Naive thymus-derived CD8-positive, alpha-beta T cell (primary cell): ENCODE measurements at regions not wholly inside any gene's neighbourhood (a gene's known extent, or its start where the extent isn't known, plus 50 kb on each side); places are given as distances from the start of the nearest gene placed in this dataset.

Source experiments
- ATAC-seq, 2 donors: fragments of 150-1000 bp; cut with Tn5 transposase in 1 of 2; sonication (Bioruptor Pico), chemical (Tn5 transposase) in 1 of 2; 1 replicate in 1 of 2; 2 replicates in 1 of 2; pipeline ENCODE4 v1.10.0; 2021; ENCODE audit warnings: mild to moderate bottlenecking in 2 of 2, moderate library complexity in 2 of 2
- POLR2A ChIA-PET: fragments of 350-600 bp; sonication (Branson Sonifier 250); formaldehyde crosslinking; loops from one replicate; lab custom pipeline; 2021; ENCODE audit warnings: antibody characterized with exemption; lab: Charles Lee
- DNase-seq, 10 donors: peaks; one replicate each; pipeline versions ENCODE4 v3.0.0 to v3.0.0-alpha.2; 2020 to 2022
- H3K27ac Mint-ChIP-seq, 10 donors: one replicate each; pipeline ENCODE4 v1.8.0; 2020 to 2022; ENCODE audit warnings: mild to moderate bottlenecking in 10 of 10, mixed read lengths in 10 of 10, moderate library complexity in 4 of 10, inconsistent platforms in 1 of 10
- H3K27me3 Mint-ChIP-seq, 5 donors: one replicate each; pipeline ENCODE4 v1.8.0; 2021 to 2022; ENCODE audit warnings: mixed read lengths in 5 of 5
- H3K36me3 Mint-ChIP-seq, 3 donors: one replicate each; pipeline ENCODE4 v1.8.0; 2020 to 2022; ENCODE audit warnings: mixed read lengths in 3 of 3, mild to moderate bottlenecking in 2 of 3, inconsistent platforms in 1 of 3
- H3K4me1 Mint-ChIP-seq, 4 donors: one replicate each; pipeline ENCODE4 v1.8.0; 2021 to 2022; ENCODE audit warnings: mixed read lengths in 4 of 4
- H3K4me3 Mint-ChIP-seq, 10 donors: one replicate each; pipeline ENCODE4 v1.8.0; 2020 to 2022; ENCODE audit warnings: mild to moderate bottlenecking in 10 of 10, mixed read lengths in 10 of 10, moderate library complexity in 6 of 10, inconsistent platforms in 1 of 10
- H3K9me3 Mint-ChIP-seq, 9 donors: one replicate each; pipeline ENCODE4 v1.8.0; 2020 to 2022; ENCODE audit warnings: mixed read lengths in 9 of 9, mild to moderate bottlenecking in 3 of 9, inconsistent platforms in 1 of 9, moderate library complexity in 1 of 9

- Mint-ChIP-seq H3K9me3 (peaks cover 0 to 21% (median 8%) of the 10 kb centered on the region in 9 donors), H3K36me3 (peaks cover 0 to 8% (median 0%) of the 10 kb centered on the region in 3 donors)
- POLR2A ChIA-PET: no interaction called here
Observed at GRCh38 chr10:44716470-44717015, 194.6 kb upstream of the TMEM72 start.

GRCh38 chr10:44723082-44723481, 188.1 kb upstream of the TMEM72 start:
- H3K27me3 Mint-ChIP-seq: peaks cover 0 to 8% (median 6%) of the 10 kb centered on the region in 5 donors
- peak overlapping the region in 1 of 10 donors; percentile 46 for H3K4me3 Mint-ChIP-seq
- peaks cover 0 to 14% (median 10%) of the 10 kb centered on the region in 9 donors for H3K9me3 Mint-ChIP-seq
- H3K27ac Mint-ChIP-seq: no peak overlapping the region
- peaks cover 0 to 8% (median 0%) of the 10 kb centered on the region in 3 donors for H3K36me3 Mint-ChIP-seq
- H3K4me1 Mint-ChIP-seq: peaks cover 0 to 27% (median 0%) of the 10 kb centered on the region in 4 donors
- no peak for DNase-seq
- POLR2A ChIA-PET: no interaction called here
- no peak for ATAC-seq

More at GRCh38 chr10:44716470-44717015, 194.6 kb upstream of the TMEM72 start:
- peaks cover 1 to 9% (median 7%) of the 10 kb centered on the region in 5 donors for H3K27me3 Mint-ChIP-seq
- no peak for DNase-seq
- H3K27ac Mint-ChIP-seq: no peak overlapping the region
- H3K4me3 Mint-ChIP-seq: no peak overlapping the region
- no peaks in the 10 kb centered on the region for H3K4me1 Mint-ChIP-seq
- no peak for ATAC-seq

GRCh38 chr10:44723619-44724325, 187.4 kb upstream of the TMEM72 start:
- no peak overlapping the region for H3K4me3 Mint-ChIP-seq
- H3K9me3 Mint-ChIP-seq: peaks cover 0 to 12% (median 7%) of the 10 kb centered on the region in 9 donors
- H3K4me1 Mint-ChIP-seq: peaks cover 0 to 27% (median 0%) of the 10 kb centered on the region in 4 donors
- H3K36me3 Mint-ChIP-seq: peaks cover 0 to 4% (median 0%) of the 10 kb centered on the region in 3 donors
- H3K27me3 Mint-ChIP-seq: peaks cover 0 to 8% (median 6%) of the 10 kb centered on the region in 5 donors
- no peak overlapping the region for H3K27ac Mint-ChIP-seq
- POLR2A ChIA-PET: no interaction called here
- DNase-seq (no peak), ATAC-seq (no peak)

GRCh38 chr10:44724415-44725174, 186.5 kb upstream of the TMEM72 start:
- Mint-ChIP-seq H3K36me3 (no peaks in the 10 kb centered on the region), H3K9me3 (peaks cover 0 to 12% (median 6%) of the 10 kb centered on the region in 9 donors), H3K4me1 (peaks cover 0 to 27% (median 0%) of the 10 kb centered on the region in 4 donors), H3K27me3 (peaks cover 0 to 8% (median 4%) of the 10 kb centered on the region in 5 donors), H3K27ac (no peak overlapping the region), H3K4me3 (no peak overlapping the region)
- DNase-seq (no peak), ATAC-seq (no peak)
- POLR2A ChIA-PET: no interaction called here

GRCh38 chr10:44725404-44725803, 185.7 kb upstream of the TMEM72 start:
- Mint-ChIP-seq H3K27me3 (peaks cover 0 to 8% (median 4%) of the 10 kb centered on the region in 5 donors), H3K9me3 (peaks cover 2 to 20% (median 9%) of the 10 kb centered on the region in 9 donors), H3K4me1 (peaks cover 0 to 27% (median 0%) of the 10 kb centered on the region in 4 donors), H3K36me3 (peaks cover 0 to 3% (median 0%) of the 10 kb centered on the region in 3 donors), H3K4me3 (no peak overlapping the region), H3K27ac (no peak overlapping the region)
- ATAC-seq: no peak
- POLR2A ChIA-PET: no interaction called here
- DNase-seq: no peak

GRCh38 chr10:44731283-44731682, 179.9 kb upstream of the TMEM72 start:
- no peak overlapping the region for H3K27ac Mint-ChIP-seq
- peaks cover 0 to 6% (median 0%) of the 10 kb centered on the region in 3 donors for H3K36me3 Mint-ChIP-seq
- POLR2A ChIA-PET: no interaction called here
- H3K4me1 Mint-ChIP-seq: no peaks in the 10 kb centered on the region
- ATAC-seq (no peak), DNase-seq (no peak)
- H3K9me3 Mint-ChIP-seq: peaks cover 5 to 27% (median 11%) of the 10 kb centered on the region in 9 donors
- H3K4me3 Mint-ChIP-seq: no peak overlapping the region
- peaks cover 6 to 23% (median 12%) of the 10 kb centered on the region in 5 donors for H3K27me3 Mint-ChIP-seq

- peaks cover 5 to 26% (median 11%) of the 10 kb centered on the region in 9 donors for H3K9me3 Mint-ChIP-seq
- DNase-seq: no peak
Observed at GRCh38 chr10:44733501-44734488, 177.3 kb upstream of the TMEM72 start.

GRCh38 chr10:44742248-44742647, 168.9 kb upstream of the TMEM72 start:
- Mint-ChIP-seq H3K4me1 (no peaks in the 10 kb centered on the region), H3K4me3 (no peak overlapping the region), H3K36me3 (no peaks in the 10 kb centered on the region), H3K9me3 (peaks cover 0 to 8% (median 0%) of the 10 kb centered on the region in 9 donors), H3K27me3 (peaks cover 5 to 23% (median 16%) of the 10 kb centered on the region in 5 donors), H3K27ac (no peak overlapping the region)
- POLR2A ChIA-PET: no interaction called here
- DNase-seq: no peak
- no peak for ATAC-seq

More at GRCh38 chr10:44733501-44734488, 177.3 kb upstream of the TMEM72 start:
- H3K27ac Mint-ChIP-seq: no peak overlapping the region
- peaks cover 16 to 48% (median 25%) of the 10 kb centered on the region in 5 donors for H3K27me3 Mint-ChIP-seq
- ATAC-seq: no peak
- no peaks in the 10 kb centered on the region for H3K4me1 Mint-ChIP-seq
- peaks cover 0 to 6% (median 0%) of the 10 kb centered on the region in 3 donors for H3K36me3 Mint-ChIP-seq
- POLR2A ChIA-PET: no interaction called here
- H3K4me3 Mint-ChIP-seq: no peak overlapping the region

GRCh38 chr10:44743535-44743934, 167.6 kb upstream of the TMEM72 start:
- no peak overlapping the region for H3K4me3 Mint-ChIP-seq
- H3K9me3 Mint-ChIP-seq: no peaks in the 10 kb centered on the region
- ATAC-seq: no peak
- no peak for DNase-seq
- no peaks in the 10 kb centered on the region for H3K4me1 Mint-ChIP-seq
- POLR2A ChIA-PET: no interaction called here
- peaks cover 2 to 14% (median 8%) of the 10 kb centered on the region in 5 donors for H3K27me3 Mint-ChIP-seq
- no peaks in the 10 kb centered on the region for H3K36me3 Mint-ChIP-seq
- H3K27ac Mint-ChIP-seq: no peak overlapping the region

- POLR2A ChIA-PET: no interaction called here
- Mint-ChIP-seq H3K4me3 (no peak overlapping the region), H3K27me3 (peaks cover 3 to 12% (median 8%) of the 10 kb centered on the region in 5 donors), H3K36me3 (no peaks in the 10 kb centered on the region), H3K27ac (no peak overlapping the region), H3K4me1 (no peaks in the 10 kb centered on the region), H3K9me3 (no peaks in the 10 kb centered on the region)
- ATAC-seq (no peak), DNase-seq (no peak)
Observed at GRCh38 chr10:44745920-44746319, 165.2 kb upstream of the TMEM72 start.

GRCh38 chr10:44747593-44748172, 163.5 kb upstream of the TMEM72 start:
- no peak overlapping the region for H3K27ac Mint-ChIP-seq
- peaks cover 3 to 8% (median 5%) of the 10 kb centered on the region in 5 donors for H3K27me3 Mint-ChIP-seq
- H3K4me3 Mint-ChIP-seq: no peak overlapping the region
- H3K9me3 Mint-ChIP-seq: peaks cover 0 to 2% (median 0%) of the 10 kb centered on the region in 9 donors
- DNase-seq (no peak), ATAC-seq (no peak)
- no peaks in the 10 kb centered on the region for H3K36me3 Mint-ChIP-seq
- POLR2A ChIA-PET: no interaction called here
- no peaks in the 10 kb centered on the region for H3K4me1 Mint-ChIP-seq
